HL-60 (cell line): ENCODE measurements at regions not wholly inside any gene's neighbourhood (a gene's known extent, or its start where the extent isn't known, plus 50 kb on each side); places are given as distances from the start of the nearest gene placed in this dataset.

ENCODE experiments used
- POLR2AphosphoS5 ChIP-seq: IDR thresholded peaks from 2 replicates; pipeline ENCODE4 v1.6.1; 2012; ENCODE audit warnings: low read depth
- TF ChIP-seq, protein P1 (sequence below): IDR thresholded peaks from one replicate; pipeline ENCODE4 v1.5.1; 2011; ENCODE audit warnings: low read length, control low read depth, inconsistent platforms; ENCODE audit not compliant: insufficient read depth

DNA sequence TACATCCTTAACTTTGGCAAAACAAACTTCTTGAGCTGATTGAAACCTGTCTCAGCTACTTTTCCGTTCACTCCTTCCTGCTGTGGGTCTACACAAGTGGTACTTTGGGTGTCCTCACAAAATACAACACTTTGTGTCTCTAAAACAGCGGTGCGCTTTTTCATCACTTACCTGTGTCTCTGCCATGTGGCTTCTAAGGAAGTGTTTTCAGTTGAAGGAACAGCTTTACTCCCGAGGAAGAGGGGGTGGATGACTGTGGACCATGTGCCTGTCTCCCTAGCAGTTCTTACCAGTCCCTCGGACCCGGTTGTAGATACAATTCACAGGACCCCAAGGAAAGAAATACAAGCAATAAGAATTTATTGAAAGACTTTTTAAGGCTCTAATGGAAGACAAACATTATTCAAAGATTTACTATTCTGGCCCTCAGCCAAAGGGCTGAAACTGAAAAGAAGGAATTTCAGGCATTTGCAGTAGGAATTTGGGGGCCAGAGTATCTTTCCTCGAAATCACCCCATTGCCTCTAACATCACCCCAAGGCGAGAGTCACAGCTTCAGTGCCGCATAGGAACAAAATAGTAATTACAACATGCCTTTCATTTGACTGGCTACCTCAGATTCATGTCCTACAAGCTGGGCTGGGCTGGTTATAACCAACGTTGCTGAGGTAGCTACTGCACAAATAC lies 246.3 kb downstream of the ACTR3B start:
- TF ChIP-seq POLR2AphosphoS5, result no peak
- TF ChIP-seq, protein P1, sequence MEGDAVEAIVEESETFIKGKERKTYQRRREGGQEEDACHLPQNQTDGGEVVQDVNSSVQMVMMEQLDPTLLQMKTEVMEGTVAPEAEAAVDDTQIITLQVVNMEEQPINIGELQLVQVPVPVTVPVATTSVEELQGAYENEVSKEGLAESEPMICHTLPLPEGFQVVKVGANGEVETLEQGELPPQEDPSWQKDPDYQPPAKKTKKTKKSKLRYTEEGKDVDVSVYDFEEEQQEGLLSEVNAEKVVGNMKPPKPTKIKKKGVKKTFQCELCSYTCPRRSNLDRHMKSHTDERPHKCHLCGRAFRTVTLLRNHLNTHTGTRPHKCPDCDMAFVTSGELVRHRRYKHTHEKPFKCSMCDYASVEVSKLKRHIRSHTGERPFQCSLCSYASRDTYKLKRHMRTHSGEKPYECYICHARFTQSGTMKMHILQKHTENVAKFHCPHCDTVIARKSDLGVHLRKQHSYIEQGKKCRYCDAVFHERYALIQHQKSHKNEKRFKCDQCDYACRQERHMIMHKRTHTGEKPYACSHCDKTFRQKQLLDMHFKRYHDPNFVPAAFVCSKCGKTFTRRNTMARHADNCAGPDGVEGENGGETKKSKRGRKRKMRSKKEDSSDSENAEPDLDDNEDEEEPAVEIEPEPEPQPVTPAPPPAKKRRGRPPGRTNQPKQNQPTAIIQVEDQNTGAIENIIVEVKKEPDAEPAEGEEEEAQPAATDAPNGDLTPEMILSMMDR, result no peak
